ENCODE measurements at regions not wholly inside any gene's neighbourhood (a gene's known extent, or its start where the extent isn't known, plus 50 kb on each side); places are given as distances from the start of the nearest gene placed in this dataset.

DNA sequence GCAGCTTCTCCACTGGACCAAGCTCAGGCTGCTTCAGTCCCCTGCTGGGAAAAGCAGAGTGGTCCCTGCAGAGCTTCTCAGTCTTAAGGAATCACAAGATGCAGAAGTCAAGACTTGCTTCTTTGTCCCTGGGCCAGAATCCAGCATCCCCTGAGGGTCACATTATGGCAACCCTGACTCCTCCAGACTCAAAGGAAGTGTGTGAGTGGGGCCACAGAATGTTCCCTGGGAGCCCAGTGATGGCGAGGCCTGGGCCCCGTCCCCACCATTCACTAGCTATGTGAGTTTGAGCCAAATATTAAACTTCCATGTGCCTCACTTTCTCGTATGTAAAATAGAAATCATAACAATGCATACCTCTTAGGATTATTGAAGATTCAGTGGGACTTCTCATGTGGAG lies 122.2 kb upstream of the NCAM1 start:
- Histone ChIP-seq H3K36me3 (ENCODE audit: insufficient read depth, low read length) (no peaks in the 10 kb centered on the region), H3K27me3 (ENCODE audit: control insufficient read depth in 1 of 2, insufficient read depth in 2 of 2, low read length in 2 of 2) (peaks cover 0 to 3% of the 10 kb centered on the region in 2 experiments), H3K9me3 (ENCODE audit: control insufficient read depth in 1 of 2, insufficient read depth in 1 of 2, low read length in 2 of 2) (peaks cover 0 to 4% of the 10 kb centered on the region in 2 experiments), H3K27ac (ENCODE audit: low read depth in 1 of 2, low read length in 2 of 2) (no peak overlapping the region), H3K4me1 (ENCODE audit: insufficient read depth, low read length) (no peaks in the 10 kb centered on the region), H3K4me3 (ENCODE audit: low read length) (no peak overlapping the region)
- Mint-ChIP-seq H3K27me3 (peaks cover 7% of the 10 kb centered on the region), H3K4me3 (no peak overlapping the region), H3K36me3 (ENCODE audit: low read depth) (no peaks in the 10 kb centered on the region), H3K27ac (no peak overlapping the region), H3K4me1 (ENCODE audit: low read depth) (no peaks in the 10 kb centered on the region), H3K9me3 (no peaks in the 10 kb centered on the region)
- DNase-seq = no peak
- POLR2A ChIA-PET = no interaction called here
- TF ChIP-seq CTCF (IDR thresholded peaks at IDR 0.05) = no peak
- intact Hi-C loops (cut with DNase I, micrococcal nuclease) = no loop called here
- ATAC-seq (ENCODE audit: poor library complexity) = no peak
- CTCF ChIA-PET = no interaction called here

DNA sequence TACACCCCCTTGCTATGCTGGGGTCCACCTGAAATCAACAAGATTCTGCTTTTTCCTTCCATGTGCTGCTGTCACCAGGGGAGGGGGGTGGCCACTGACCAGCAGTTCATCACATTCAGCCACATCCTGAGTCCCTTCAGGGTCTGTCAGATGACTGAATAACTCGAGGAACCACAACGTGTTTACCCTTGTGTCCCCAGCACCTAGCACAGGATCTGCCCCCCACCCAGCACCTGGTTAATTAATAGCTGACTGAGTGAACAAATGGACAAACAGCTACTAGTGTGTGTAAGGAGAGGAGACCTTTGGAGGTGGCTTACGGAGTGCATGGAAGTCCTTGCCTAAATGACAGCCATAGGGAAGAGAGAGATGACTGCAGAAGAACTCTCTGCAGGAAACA lies 119.5 kb upstream of the NCAM1 start:
- Mint-ChIP-seq H3K4me1 (ENCODE audit: low read depth) (no peaks in the 10 kb centered on the region), H3K36me3 (ENCODE audit: low read depth) (no peaks in the 10 kb centered on the region), H3K27me3 (no peaks in the 10 kb centered on the region), H3K27ac (no peak overlapping the region), H3K9me3 (no peaks in the 10 kb centered on the region), H3K4me3 (no peak overlapping the region)
- TF ChIP-seq CTCF (IDR thresholded peaks at IDR 0.05) = no peak
- intact Hi-C loops (cut with DNase I, micrococcal nuclease) = no loop called here
- POLR2A ChIA-PET = no interaction called here
- Histone ChIP-seq H3K4me1 (ENCODE audit: insufficient read depth, low read length) (no peaks in the 10 kb centered on the region), H3K27me3 (ENCODE audit: control insufficient read depth in 1 of 2, insufficient read depth in 2 of 2, low read length in 2 of 2) (no peaks in the 10 kb centered on the region), H3K9me3 (ENCODE audit: control insufficient read depth in 1 of 2, insufficient read depth in 1 of 2, low read length in 2 of 2) (no peaks in the 10 kb centered on the region), H3K27ac (ENCODE audit: low read depth in 1 of 2, low read length in 2 of 2) (no peak overlapping the region), H3K36me3 (ENCODE audit: insufficient read depth, low read length) (no peaks in the 10 kb centered on the region), H3K4me3 (ENCODE audit: low read length) (no peak overlapping the region)
- ATAC-seq (ENCODE audit: poor library complexity) (no peak), DNase-seq (no peak)
- CTCF ChIA-PET = no interaction called here

- Mint-ChIP-seq H3K27me3 (no peaks in the 10 kb centered on the region), H3K27ac (no peak overlapping the region), H3K4me3 (no peak overlapping the region), H3K9me3 (no peaks in the 10 kb centered on the region), H3K36me3 (ENCODE audit: low read depth) (no peaks in the 10 kb centered on the region), H3K4me1 (ENCODE audit: low read depth) (no peaks in the 10 kb centered on the region)
- Histone ChIP-seq H3K27ac (ENCODE audit: low read depth in 1 of 2, low read length in 2 of 2) (no peak overlapping the region), H3K36me3 (ENCODE audit: insufficient read depth, low read length) (no peaks in the 10 kb centered on the region), H3K27me3 (ENCODE audit: control insufficient read depth in 1 of 2, insufficient read depth in 2 of 2, low read length in 2 of 2) (no peaks in the 10 kb centered on the region), H3K4me3 (ENCODE audit: low read length) (no peak overlapping the region), H3K4me1 (ENCODE audit: insufficient read depth, low read length) (no peaks in the 10 kb centered on the region), H3K9me3 (ENCODE audit: control insufficient read depth in 1 of 2, insufficient read depth in 1 of 2, low read length in 2 of 2) (no peaks in the 10 kb centered on the region)
- DNase-seq (no peak), ATAC-seq (ENCODE audit: poor library complexity) (no peak)
- no peak for TF ChIP-seq CTCF (IDR thresholded peaks at IDR 0.05)
- POLR2A ChIA-PET = no interaction called here
- CTCF ChIA-PET = no interaction called here
- intact Hi-C loops (cut with DNase I, micrococcal nuclease) = no loop called here
Measured at GRCh38 chr11:112842151-112842550, 119.1 kb upstream of the NCAM1 start.

Measured in CD4-positive, alpha-beta T cell (primary cell).